K562 (cell line): ENCODE measurements at regions not wholly inside any gene's neighbourhood (a gene's known extent, or its start where the extent isn't known, plus 50 kb on each side); places are given as distances from the start of the nearest gene placed in this dataset.

Source experiments
- ATAC-seq: fragments of 200-7000 bp; cut with Tn5 transposase; 3 replicates; pipeline ENCODE4 v1.9.1; 2020; ENCODE audit warnings: moderate library complexity
- BruUV-seq: library from RNA; stranded (reverse); fragments of 400-500 nt; replicated peaks from 2 replicates; lab custom pipeline; 2021; lab: Mats Ljungman, UMichigan
- CTCF ChIA-PET: fragments of 300-600 bp; formaldehyde crosslinking; extraction: SDS; loops from one replicate; lab custom pipeline; 2021; ENCODE audit warnings: low intra/inter-chr PET ratio; lab: Yijun Ruan, JAX
- POLR2A ChIA-PET: fragments of 300-600, 350-650 bp; sonication (Branson Sonifier 250); formaldehyde crosslinking; extraction: SDS; loops from one replicate; lab custom pipeline; 2021; ENCODE audit warnings: antibody characterized with exemption, inconsistent platforms; lab: Yijun Ruan, JAX
- DNase-seq, 4 experiments: peaks; one replicate each; pipeline versions ENCODE4 v3.0.0 to v3.0.0-alpha.2; 2011 to 2018; ENCODE audit warnings: low spot score in 3 of 4, mixed read lengths in 3 of 4; ENCODE audit errors: extremely low read depth in 1 of 4
- FAIRE-seq: peaks from 2 replicates; lab custom pipeline; 2011; peaks lifted over from hg19 to GRCh38; lab: Jason Lieb, UNC
- H2AFZ ChIP-seq: 2 replicates; pipeline ENCODE4 v1.6.0; 2011; ENCODE audit warnings: low read depth, low read length, control low read depth, inconsistent platforms
- H3K27ac ChIP-seq: fragments of 200-600 bp; 3 replicates; pipeline ENCODE4 v1.8.0; 2011; ENCODE audit warnings: low read depth, mild to moderate bottlenecking, control low read depth, inconsistent platforms, low read length, moderate library complexity, mixed read lengths; ENCODE audit errors: extremely low read depth
- H3K27me3 ChIP-seq, 2 experiments: fragments of 300-600 bp in 1 of 2; 2 replicates in 1 of 2; 3 replicates in 1 of 2; pipeline versions ENCODE4 v1.6.0 to v1.8.0; 2011; ENCODE audit warnings: inconsistent platforms in 2 of 2, low read length in 2 of 2, mild to moderate bottlenecking in 1 of 2, mixed read lengths in 1 of 2, moderate library complexity in 1 of 2; ENCODE audit not compliant: control insufficient read depth in 2 of 2, insufficient read depth in 2 of 2
- H3K36me3 ChIP-seq: fragments of 300-600 bp; 3 replicates; pipeline ENCODE4 v1.8.0; 2011; ENCODE audit warnings: mild to moderate bottlenecking, low read length, inconsistent platforms; ENCODE audit not compliant: control insufficient read depth, insufficient read depth
- H3K4me1 ChIP-seq, 2 experiments: fragments of 200-600 bp in 1 of 2; replicated peaks in 1 of 2; 2 replicates in 1 of 2; 3 replicates in 1 of 2; pipeline versions ENCODE4 v1.5.1 to v1.8.0; 2011; ENCODE audit warnings: inconsistent platforms in 2 of 2, low read length in 2 of 2, mild to moderate bottlenecking in 1 of 2, mixed read lengths in 1 of 2, moderate library complexity in 1 of 2; ENCODE audit not compliant: control insufficient read depth in 2 of 2, insufficient read depth in 2 of 2
- H3K4me2 ChIP-seq: 2 replicates; pipeline ENCODE4 v1.6.1; 2011; ENCODE audit warnings: low read length, control low read depth, inconsistent platforms, mixed read lengths; ENCODE audit not compliant: insufficient read depth
- H3K4me3 ChIP-seq: fragments of 200-600 bp; sonication (generic), shearing (Covaris generic); 2 replicates; pipeline ENCODE4 v1.5.1; 2016; ENCODE audit warnings: control low read depth, inconsistent platforms
- H3K79me2 ChIP-seq: fragments of 200-600 bp; 3 replicates; pipeline ENCODE4 v1.8.0; 2011; ENCODE audit warnings: low read length, inconsistent platforms; ENCODE audit not compliant: control insufficient read depth, insufficient read depth
- H3K9ac ChIP-seq, 2 experiments: 2 replicates each; pipeline versions ENCODE4 v1.6.0 to v1.6.1; 2011; ENCODE audit warnings: low read depth in 2 of 2, low read length in 2 of 2, control low read depth in 1 of 2, inconsistent platforms in 1 of 2, mild to moderate bottlenecking in 1 of 2, mixed read lengths in 1 of 2; ENCODE audit not compliant: insufficient read depth in 1 of 2
- H3K9me1 ChIP-seq: one replicate; pipeline ENCODE4 v1.6.0; 2011; ENCODE audit warnings: inconsistent platforms, mild to moderate bottlenecking, low read length, moderate library complexity; ENCODE audit not compliant: control insufficient read depth, insufficient read depth
- H3K9me3 ChIP-seq: replicated peaks from 2 replicates; pipeline ENCODE4 v1.5.1; 2011; ENCODE audit warnings: low read depth, low read length, inconsistent platforms; ENCODE audit not compliant: control insufficient read depth, insufficient read depth
- H4K20me1 ChIP-seq: replicated peaks from 2 replicates; pipeline ENCODE4 v1.6.1; 2011; ENCODE audit warnings: low read length, inconsistent platforms, mixed read lengths; ENCODE audit not compliant: control insufficient read depth, insufficient read depth
- CEBPB ChIP-seq: fragments of 450-650 bp; IDR thresholded peaks from 2 replicates; pipeline ENCODE4 v1.6.1; 2016; ENCODE audit warnings: missing genetic modification characterization, missing compliant biosample characterization
- CEBPG ChIP-seq, 3 experiments: fragments of 200-800 bp in 1 of 3; sonication (Bioruptor generic) in 1 of 3; sonication (generic) in 1 of 3; formaldehyde crosslinking in 1 of 3; IDR thresholded peaks in 2 of 3; conservative IDR thresholded peaks in 1 of 3; 2 replicates each; pipeline versions ENCODE4 v1.6.1 to v1.8.0; 2016 to 2022; ENCODE audit warnings: missing compliant biosample characterization in 2 of 3, missing genetic modification characterization in 2 of 3, mild to moderate bottlenecking in 1 of 3, missing genetic modification reagents in 1 of 3
- FOXJ2 ChIP-seq: fragments of 200-800 bp; sonication (Bioruptor generic); IDR thresholded peaks from 2 replicates; pipeline ENCODE4 v1.6.1; 2016; ENCODE audit warnings: missing genetic modification characterization, missing compliant biosample characterization
- MCM5 ChIP-seq: fragments of 450-650 bp; IDR thresholded peaks from 2 replicates; pipeline ENCODE4 v1.6.1; 2016; ENCODE audit warnings: low read depth
- MED1 ChIP-seq: sonication (generic); formaldehyde crosslinking; IDR thresholded peaks from 2 replicates; pipeline ENCODE4 v1.8.1; 2023; ENCODE audit warnings: missing genetic modification reagents, borderline replicate concordance
- SLC30A9 ChIP-seq: fragments of 250-450 bp; sonication (Bioruptor Pico); IDR thresholded peaks from 2 replicates; pipeline ENCODE4 v1.8.0; 2022; ENCODE audit warnings: mild to moderate bottlenecking, moderate library complexity
- ZNF133 ChIP-seq: fragments of 250-450 bp; sonication (Bioruptor Pico); IDR thresholded peaks from 2 replicates; pipeline ENCODE4 v1.4.0; 2020; ENCODE audit warnings: mild to moderate bottlenecking
- WGBS: fragments of 100-300 bp; shearing (Covaris generic); methylation state at CpG from one replicate; pipeline ENCODE4 v1.1.6; 2016; ENCODE audit warnings: low coverage, mixed read lengths; ENCODE audit not compliant: insufficient coverage; ENCODE audit errors: missing lambda C conversion rate; 5-methylcytosine and 5-hydroxymethylcytosine counted together
- in situ Hi-C: fragments of 300-500 bp; cut with MboI; formaldehyde crosslinking; loops from 4 replicates; pipeline ENCODE4 v1.15.0; 2018; ENCODE audit warnings: inconsistent platforms, mixed read lengths
- intact Hi-C: fragments of 100-400 bp; cut with micrococcal nuclease; formaldehyde crosslinking; loops from 2 replicates; pipeline ENCODE4 v1.14.2; 2022
- TF ChIP-seq, protein P1 (sequence below): sonication (generic); formaldehyde crosslinking; IDR thresholded peaks from 2 replicates; pipeline ENCODE4 v1.8.0; 2022; ENCODE audit warnings: mild to moderate bottlenecking, missing genetic modification reagents
- TF ChIP-seq, protein P2 (sequence below), 3 experiments: fragments of 200-800 bp in 1 of 3; sonication (Bioruptor generic) in 1 of 3; sonication (generic) in 1 of 3; formaldehyde crosslinking in 1 of 3; IDR thresholded peaks; 2 replicates each; pipeline versions ENCODE4 v1.6.1 to v1.8.0; 2016 to 2022; ENCODE audit warnings: mild to moderate bottlenecking in 2 of 3, missing compliant biosample characterization in 2 of 3, missing genetic modification characterization in 2 of 3, missing genetic modification reagents in 1 of 3

- H3K36me3 ChIP-seq = no peaks in the 10 kb centered on the region
- CTCF ChIA-PET = no interaction called here
- ATAC-seq (no peak), FAIRE-seq (no peak), DNase-seq (no peak)
- no peaks in the 10 kb centered on the region for H3K4me1 ChIP-seq
- no peak overlapping the region for H3K4me2 ChIP-seq
- no peak overlapping the region for H3K9ac ChIP-seq
- H3K79me2 ChIP-seq = no peaks in the 10 kb centered on the region
- 0% methylated on average over 2 of the region's 2 CpGs for WGBS
- no peaks in the 10 kb centered on the region for H3K9me3 ChIP-seq
- no peak overlapping the region for H2AFZ ChIP-seq
- intact Hi-C loops (no loop called here), in situ Hi-C loops (no loop called here)
- H3K27me3 ChIP-seq = no peaks in the 10 kb centered on the region
- H3K9me1 ChIP-seq = no peaks in the 10 kb centered on the region
- BruUV-seq = no TSS peak
- TF ChIP-seq, protein P1, sequence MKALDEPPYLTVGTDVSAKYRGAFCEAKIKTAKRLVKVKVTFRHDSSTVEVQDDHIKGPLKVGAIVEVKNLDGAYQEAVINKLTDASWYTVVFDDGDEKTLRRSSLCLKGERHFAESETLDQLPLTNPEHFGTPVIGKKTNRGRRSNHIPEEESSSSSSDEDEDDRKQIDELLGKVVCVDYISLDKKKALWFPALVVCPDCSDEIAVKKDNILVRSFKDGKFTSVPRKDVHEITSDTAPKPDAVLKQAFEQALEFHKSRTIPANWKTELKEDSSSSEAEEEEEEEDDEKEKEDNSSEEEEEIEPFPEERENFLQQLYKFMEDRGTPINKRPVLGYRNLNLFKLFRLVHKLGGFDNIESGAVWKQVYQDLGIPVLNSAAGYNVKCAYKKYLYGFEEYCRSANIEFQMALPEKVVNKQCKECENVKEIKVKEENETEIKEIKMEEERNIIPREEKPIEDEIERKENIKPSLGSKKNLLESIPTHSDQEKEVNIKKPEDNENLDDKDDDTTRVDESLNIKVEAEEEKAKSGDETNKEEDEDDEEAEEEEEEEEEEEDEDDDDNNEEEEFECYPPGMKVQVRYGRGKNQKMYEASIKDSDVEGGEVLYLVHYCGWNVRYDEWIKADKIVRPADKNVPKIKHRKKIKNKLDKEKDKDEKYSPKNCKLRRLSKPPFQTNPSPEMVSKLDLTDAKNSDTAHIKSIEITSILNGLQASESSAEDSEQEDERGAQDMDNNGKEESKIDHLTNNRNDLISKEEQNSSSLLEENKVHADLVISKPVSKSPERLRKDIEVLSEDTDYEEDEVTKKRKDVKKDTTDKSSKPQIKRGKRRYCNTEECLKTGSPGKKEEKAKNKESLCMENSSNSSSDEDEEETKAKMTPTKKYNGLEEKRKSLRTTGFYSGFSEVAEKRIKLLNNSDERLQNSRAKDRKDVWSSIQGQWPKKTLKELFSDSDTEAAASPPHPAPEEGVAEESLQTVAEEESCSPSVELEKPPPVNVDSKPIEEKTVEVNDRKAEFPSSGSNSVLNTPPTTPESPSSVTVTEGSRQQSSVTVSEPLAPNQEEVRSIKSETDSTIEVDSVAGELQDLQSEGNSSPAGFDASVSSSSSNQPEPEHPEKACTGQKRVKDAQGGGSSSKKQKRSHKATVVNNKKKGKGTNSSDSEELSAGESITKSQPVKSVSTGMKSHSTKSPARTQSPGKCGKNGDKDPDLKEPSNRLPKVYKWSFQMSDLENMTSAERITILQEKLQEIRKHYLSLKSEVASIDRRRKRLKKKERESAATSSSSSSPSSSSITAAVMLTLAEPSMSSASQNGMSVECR (CRISPR knock-in tag) = no peak
- no peak overlapping the region for H3K4me3 ChIP-seq
- POLR2A ChIA-PET = no interaction called here
- no peaks in the 10 kb centered on the region for H4K20me1 ChIP-seq
- H3K27ac ChIP-seq = no peak overlapping the region
These were observed 171.7 kb upstream of the ST6GALNAC5 start for GRCh38 chr1:76695535-76695934.

DNA sequence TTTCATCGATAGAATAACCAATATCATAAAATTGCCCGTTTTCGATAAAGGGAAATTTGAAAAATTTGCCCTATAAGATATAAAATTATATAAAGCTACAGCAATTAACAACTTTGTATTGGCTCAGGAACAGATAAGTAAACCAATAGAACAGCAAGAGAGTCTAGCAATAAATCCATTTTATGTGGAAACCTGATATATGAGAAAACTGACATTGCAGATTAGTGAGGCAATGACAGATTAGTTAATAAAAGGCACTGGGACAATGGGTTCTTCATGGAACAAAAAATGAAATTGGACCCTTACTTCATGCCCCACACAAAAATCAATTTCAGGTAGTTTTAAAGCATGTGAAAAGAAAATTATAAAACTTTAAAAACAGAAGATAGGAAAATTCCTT lies 169.9 kb upstream of the ST6GALNAC5 start:
- FAIRE-seq = no peak
- H3K36me3 ChIP-seq = no peaks in the 10 kb centered on the region
- in situ Hi-C loops = no loop called here
- H3K4me3 ChIP-seq = no peak overlapping the region
- no peaks in the 10 kb centered on the region for H3K9me1 ChIP-seq
- H3K9ac ChIP-seq = no peak overlapping the region
- no peak overlapping the region for H3K27ac ChIP-seq
- ChIA-PET POLR2A (no interaction called here), CTCF (no interaction called here)
- no peak overlapping the region for H2AFZ ChIP-seq
- H3K4me2 ChIP-seq = no peak overlapping the region
- H3K9me3 ChIP-seq = no peaks in the 10 kb centered on the region
- H4K20me1 ChIP-seq = no peaks in the 10 kb centered on the region
- H3K27me3 ChIP-seq = no peaks in the 10 kb centered on the region
- intact Hi-C loops = no loop called here
- no peaks in the 10 kb centered on the region for H3K79me2 ChIP-seq
- TF ChIP-seq, protein P2, sequence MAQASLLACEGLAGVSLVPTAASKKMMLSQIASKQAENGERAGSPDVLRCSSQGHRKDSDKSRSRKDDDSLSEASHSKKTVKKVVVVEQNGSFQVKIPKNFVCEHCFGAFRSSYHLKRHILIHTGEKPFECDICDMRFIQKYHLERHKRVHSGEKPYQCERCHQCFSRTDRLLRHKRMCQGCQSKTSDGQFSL (CRISPR knock-in tag; IDR thresholded peaks at IDR 0.05) = no peak
- TF ChIP-seq, protein P2 (tag; IDR thresholded peaks at IDR 0.05) = no peak
- TF ChIP-seq CEBPB (tag) = no peak
- no peak for TF ChIP-seq MCM5
- no peak for TF ChIP-seq MED1 (CRISPR knock-in tag)
- no peak for TF ChIP-seq ZNF133 (CRISPR knock-in tag)
- no peak for TF ChIP-seq CEBPG (CRISPR knock-in tag; IDR thresholded peaks at IDR 0.05)
- no peak for TF ChIP-seq CEBPG (tag; conservative IDR thresholded peaks at IDR 0.05 in 1 of 2, IDR thresholded peaks at IDR 0.05 in 1 of 2)
- no peak for TF ChIP-seq SLC30A9 (CRISPR knock-in tag)
- no peak for TF ChIP-seq FOXJ2
- 1% methylated on average over 3 of the region's 3 CpGs for WGBS
- ATAC-seq = no peak
- no TSS peak for BruUV-seq
- no peaks in the 10 kb centered on the region for H3K4me1 ChIP-seq
- no peak for DNase-seq
